GM23338 (cell line): ENCODE measurements at regions not wholly inside any gene's neighbourhood (a gene's known extent, or its start where the extent isn't known, plus 50 kb on each side); places are given as distances from the start of the nearest gene placed in this dataset.

Experiments
- CTCF ChIP-seq, 2 experiments: fragments of 200-600 bp in 1 of 2; sonication (generic) in 1 of 2; conservative IDR thresholded peaks; 2 replicates each; pipeline versions ENCODE4 v1.5.1 to v1.6.1; 2016 to 2017; ENCODE audit warnings: antibody characterized with exemption in 2 of 2, low read depth in 2 of 2, mild to moderate bottlenecking in 2 of 2, moderate library complexity in 1 of 2
- EZH2 ChIP-seq: fragments of 200-600 bp; sonication (generic); IDR thresholded peaks from one replicate; pipeline ENCODE4 v1.8.0; 2017; ENCODE audit warnings: antibody characterized with exemption, mild to moderate bottlenecking, low read depth; ENCODE audit not compliant: unreplicated experiment
- POLR2AphosphoS5 ChIP-seq: IDR thresholded peaks from 2 replicates; pipeline ENCODE4 v1.6.1; 2016; ENCODE audit warnings: antibody characterized with exemption, low read depth

DNA sequence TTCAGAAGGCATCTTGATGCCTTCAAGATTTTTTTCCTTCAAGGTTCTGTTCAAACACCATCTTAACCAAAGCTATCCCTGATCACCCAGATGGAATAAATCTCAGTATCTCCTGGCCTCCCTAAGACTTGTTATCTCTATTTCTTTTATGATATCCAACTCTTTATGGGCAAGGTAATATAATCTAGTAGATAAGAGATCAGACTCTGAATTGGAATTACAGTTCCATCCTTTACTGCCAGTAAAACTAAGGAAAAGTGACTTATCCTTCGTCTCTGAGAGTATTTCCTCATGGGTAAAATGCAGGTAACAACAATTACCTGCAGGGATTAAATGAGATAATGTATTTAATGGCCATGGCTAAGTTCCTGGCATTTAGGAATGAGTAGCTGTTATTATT, 445.0 kb upstream of the DAB1 start:
- TF ChIP-seq EZH2, result no peak
- TF ChIP-seq CTCF (conservative IDR thresholded peaks at IDR 0.05; ENCODE audit: low read depth in 2 of 2), result no peak
- TF ChIP-seq POLR2AphosphoS5, result no peak
